ENCODE measurements at regions not wholly inside any gene's neighbourhood (a gene's known extent, or its start where the extent isn't known, plus 50 kb on each side); places are given as distances from the start of the nearest gene placed in this dataset.

GRCh38 chrX:143206966-143207365, 181.2 kb downstream of the SPANXN4 start:
- DNase-seq: no peak

- DNase-seq: no peak
Observed at GRCh38 chrX:143171703-143172102, 146.0 kb downstream of the SPANXN4 start.

- no peak for DNase-seq
Observed at GRCh38 chrX:143165778-143166177, 140.1 kb downstream of the SPANXN4 start.

GRCh38 chrX:143139681-143140080, 114.0 kb downstream of the SPANXN4 start:
- DNase-seq: no peak

GRCh38 chrX:143121477-143121876, 95.7 kb downstream of the SPANXN4 start:
- no peak for DNase-seq

- no peak for DNase-seq
Observed at GRCh38 chrX:143115466-143115865, 89.7 kb downstream of the SPANXN4 start.

GRCh38 chrX:143095816-143096215, 70.1 kb downstream of the SPANXN4 start:
- no peak for DNase-seq

- no peak for DNase-seq
Observed at GRCh38 chrX:143095321-143095720, 69.6 kb downstream of the SPANXN4 start.

GRCh38 chrX:143094417-143095023, 68.8 kb downstream of the SPANXN4 start:
- no peak for DNase-seq

Measured in nucleus accumbens (tissue), 56 donors.